SK-N-MC (cell line): ENCODE measurements at regions not wholly inside any gene's neighbourhood (a gene's known extent, or its start where the extent isn't known, plus 50 kb on each side); places are given as distances from the start of the nearest gene placed in this dataset.

ENCODE experiments used
- EZH2 ChIP-seq: fragments of 200-600 bp; sonication (generic); IDR thresholded peaks from one replicate; pipeline ENCODE4 v1.6.1; 2017; ENCODE audit warnings: antibody characterized with exemption
- FOXP2 ChIP-seq: optimal IDR thresholded peaks from 2 replicates; pipeline ENCODE3; 2011; ENCODE audit warnings: mild to moderate bottlenecking, moderate library complexity; ENCODE audit not compliant: insufficient read depth; ENCODE audit errors: extremely low read length, control extremely low read depth
- POLR2AphosphoS5 ChIP-seq: IDR thresholded peaks from 2 replicates; pipeline ENCODE4 v1.6.1; 2012; ENCODE audit warnings: mild to moderate bottlenecking, low read depth, low read length, borderline replicate concordance

GRCh38 chr6:169972101-169972651 is 220.8 kb downstream of the ERMARD start:
- no peak for TF ChIP-seq EZH2
- TF ChIP-seq POLR2AphosphoS5 = no peak
- no peak for TF ChIP-seq FOXP2
